Coronary artery (tissue), 2 donors: ENCODE measurements at regions not wholly inside any gene's neighbourhood (a gene's known extent, or its start where the extent isn't known, plus 50 kb on each side); places are given as distances from the start of the nearest gene placed in this dataset.

ENCODE experiments used
- DNase-seq: peaks from one replicate; pipeline ENCODE4 v3.0.0-alpha.2; 2017; ENCODE audit warnings: low spot score
- H3K27ac ChIP-seq, 2 donors: fragments of 200-600 bp; sonication (generic); one replicate each; pipeline ENCODE4 v1.5.1; 2016 to 2019
- H3K4me3 ChIP-seq: fragments of 200-600 bp; sonication (generic); 2 replicates; pipeline ENCODE4 v1.5.1; 2016; ENCODE audit warnings: mild to moderate bottlenecking, moderate library complexity
- CTCF ChIP-seq: fragments of 200-600 bp; sonication (generic); IDR thresholded peaks from one replicate; pipeline ENCODE4 v1.5.1; 2019; ENCODE audit warnings: antibody characterized with exemption

GRCh38 chr1:78348496-78349284 lies 142.1 kb upstream of the PTGFR start:
- no peak for DNase-seq
- Histone ChIP-seq H3K4me3 (no peak overlapping the region), H3K27ac (no peak overlapping the region)
- no peak for TF ChIP-seq CTCF

- no peak for TF ChIP-seq CTCF
- DNase-seq = no peak
- no peak overlapping the region for H3K27ac ChIP-seq
- H3K4me3 ChIP-seq = no peak overlapping the region
These were observed 139.1 kb upstream of the PTGFR start for GRCh38 chr1:78351551-78352216.

GRCh38 chr1:78355656-78356055 lies 135.1 kb upstream of the PTGFR start:
- TF ChIP-seq CTCF = no peak
- no peak for DNase-seq
- Histone ChIP-seq H3K27ac (no peak overlapping the region), H3K4me3 (no peak overlapping the region)

- H3K27ac ChIP-seq = no peak overlapping the region
- no peak for TF ChIP-seq CTCF
- DNase-seq = no peak
- H3K4me3 ChIP-seq = no peak overlapping the region
These were observed 132.6 kb upstream of the PTGFR start for GRCh38 chr1:78358165-78358564.

- no peak for TF ChIP-seq CTCF
- Histone ChIP-seq H3K27ac (no peak overlapping the region), H3K4me3 (no peak overlapping the region)
- DNase-seq = no peak
These were observed 131.1 kb upstream of the PTGFR start for GRCh38 chr1:78359666-78360065.

GRCh38 chr1:78360584-78360983 lies 130.2 kb upstream of the PTGFR start:
- TF ChIP-seq CTCF = no peak
- DNase-seq = no peak
- H3K27ac ChIP-seq = no peak overlapping the region

GRCh38 chr1:78367700-78368099 lies 123.1 kb upstream of the PTGFR start:
- TF ChIP-seq CTCF = no peak
- H3K4me3 ChIP-seq = no peak overlapping the region
- no peak overlapping the region for H3K27ac ChIP-seq
- no peak for DNase-seq

More at GRCh38 chr1:78360584-78360983, 130.2 kb upstream of the PTGFR start:
- no peak overlapping the region for H3K4me3 ChIP-seq
